ENCODE measurements at regions not wholly inside any gene's neighbourhood (a gene's known extent, or its start where the extent isn't known, plus 50 kb on each side); places are given as distances from the start of the nearest gene placed in this dataset.

DNA sequence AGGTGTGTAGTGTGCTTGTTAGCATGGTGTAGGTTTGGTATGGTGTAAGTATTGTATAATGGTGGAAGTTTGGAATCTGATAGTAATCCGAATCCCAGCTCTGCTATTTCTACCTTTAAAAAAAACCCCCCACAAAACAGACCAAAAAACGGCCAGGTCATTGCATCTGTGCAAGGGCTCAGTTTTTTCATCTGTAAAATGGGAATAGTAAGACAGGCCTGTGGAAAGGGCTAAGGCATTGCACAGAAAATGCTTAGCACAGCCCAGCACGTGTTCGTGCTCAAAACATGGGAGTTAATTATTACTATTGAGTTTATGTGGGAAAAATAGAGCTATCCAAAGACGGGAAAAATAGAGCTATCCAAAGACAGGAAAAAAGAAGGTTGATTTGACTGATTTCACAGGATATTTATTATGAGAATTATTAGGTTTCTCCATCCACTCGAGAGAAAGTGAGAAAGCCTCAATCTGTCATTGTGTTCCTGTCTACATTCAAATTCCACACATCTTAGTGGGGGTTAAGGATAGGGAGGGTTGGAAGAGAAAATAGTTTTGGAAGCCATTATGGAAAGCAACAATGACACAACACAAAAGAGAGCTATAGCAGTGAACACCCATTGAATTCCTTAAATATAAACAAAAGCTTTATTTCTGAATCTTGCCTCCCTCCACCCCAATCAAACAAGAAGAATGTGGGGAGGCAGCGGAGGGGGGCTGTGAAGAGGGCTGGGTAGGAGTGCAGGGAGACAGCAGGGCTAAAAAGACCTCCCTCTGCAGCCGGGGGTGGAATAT is 126.8 kb upstream of the MAX start:
- TF ChIP-seq, protein P1, sequence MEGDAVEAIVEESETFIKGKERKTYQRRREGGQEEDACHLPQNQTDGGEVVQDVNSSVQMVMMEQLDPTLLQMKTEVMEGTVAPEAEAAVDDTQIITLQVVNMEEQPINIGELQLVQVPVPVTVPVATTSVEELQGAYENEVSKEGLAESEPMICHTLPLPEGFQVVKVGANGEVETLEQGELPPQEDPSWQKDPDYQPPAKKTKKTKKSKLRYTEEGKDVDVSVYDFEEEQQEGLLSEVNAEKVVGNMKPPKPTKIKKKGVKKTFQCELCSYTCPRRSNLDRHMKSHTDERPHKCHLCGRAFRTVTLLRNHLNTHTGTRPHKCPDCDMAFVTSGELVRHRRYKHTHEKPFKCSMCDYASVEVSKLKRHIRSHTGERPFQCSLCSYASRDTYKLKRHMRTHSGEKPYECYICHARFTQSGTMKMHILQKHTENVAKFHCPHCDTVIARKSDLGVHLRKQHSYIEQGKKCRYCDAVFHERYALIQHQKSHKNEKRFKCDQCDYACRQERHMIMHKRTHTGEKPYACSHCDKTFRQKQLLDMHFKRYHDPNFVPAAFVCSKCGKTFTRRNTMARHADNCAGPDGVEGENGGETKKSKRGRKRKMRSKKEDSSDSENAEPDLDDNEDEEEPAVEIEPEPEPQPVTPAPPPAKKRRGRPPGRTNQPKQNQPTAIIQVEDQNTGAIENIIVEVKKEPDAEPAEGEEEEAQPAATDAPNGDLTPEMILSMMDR (IDR thresholded peaks at IDR 0.05), result no peak
- no peak for TF ChIP-seq POLR2A (IDR thresholded peaks at IDR 0.05)
